ENCODE measurements at regions not wholly inside any gene's neighbourhood (a gene's known extent, or its start where the extent isn't known, plus 50 kb on each side); places are given as distances from the start of the nearest gene placed in this dataset.
A peak's percentile ranks its signal among the peaks of the same experiment; 100 is the strongest.

GRCh38 chr18:49731860-49732311, 81.4 kb downstream of the ACAA2 start:
- Mint-ChIP-seq H3K9me3 (no peaks in the 10 kb centered on the region), H3K27ac (no peak overlapping the region), H3K4me3 (no peak overlapping the region), H3K27me3 (ENCODE audit: insufficient read depth) (peaks cover 22% of the 10 kb centered on the region), H3K4me1 (ENCODE audit: low read depth) (peaks cover 23% of the 10 kb centered on the region), H3K36me3 (ENCODE audit: low read depth) (no peaks in the 10 kb centered on the region)
- TF ChIP-seq CTCF (IDR thresholded peaks at IDR 0.05): no peak
- no peak for DNase-seq

GRCh38 chr18:49731421-49731841, 81.9 kb downstream of the ACAA2 start:
- peaks cover 27% of the 10 kb centered on the region for H3K4me1 Mint-ChIP-seq (ENCODE audit: low read depth)
- H3K27ac Mint-ChIP-seq: no peak overlapping the region
- DNase-seq: no peak
- no peaks in the 10 kb centered on the region for H3K36me3 Mint-ChIP-seq (ENCODE audit: low read depth)
- H3K4me3 Mint-ChIP-seq: no peak overlapping the region
- no peak for TF ChIP-seq CTCF (IDR thresholded peaks at IDR 0.05)
- peaks cover 22% of the 10 kb centered on the region for H3K27me3 Mint-ChIP-seq (ENCODE audit: insufficient read depth)
- H3K9me3 Mint-ChIP-seq: no peaks in the 10 kb centered on the region

- Mint-ChIP-seq H3K27me3 (ENCODE audit: insufficient read depth) (peaks cover 22% of the 10 kb centered on the region), H3K36me3 (ENCODE audit: low read depth) (no peaks in the 10 kb centered on the region), H3K4me3 (no peak overlapping the region), H3K4me1 (ENCODE audit: low read depth) (peaks cover 32% of the 10 kb centered on the region), H3K27ac (no peak overlapping the region), H3K9me3 (no peaks in the 10 kb centered on the region)
- DNase-seq: no peak
- no peak for TF ChIP-seq CTCF (IDR thresholded peaks at IDR 0.05)
Observed at GRCh38 chr18:49730951-49731391, 82.4 kb downstream of the ACAA2 start.

GRCh38 chr18:49728542-49728941, 84.8 kb downstream of the ACAA2 start:
- H3K27ac Mint-ChIP-seq: no peak overlapping the region
- peak; percentile 85 for TF ChIP-seq CTCF (IDR thresholded peaks at IDR 0.05)
- H3K4me1 Mint-ChIP-seq (ENCODE audit: low read depth): peaks cover 40% of the 10 kb centered on the region
- H3K9me3 Mint-ChIP-seq: no peaks in the 10 kb centered on the region
- peak; percentile 32 for DNase-seq
- H3K4me3 Mint-ChIP-seq: no peak overlapping the region
- no peaks in the 10 kb centered on the region for H3K36me3 Mint-ChIP-seq (ENCODE audit: low read depth)
- H3K27me3 Mint-ChIP-seq (ENCODE audit: insufficient read depth): peaks cover 15% of the 10 kb centered on the region

- Mint-ChIP-seq H3K9me3 (no peaks in the 10 kb centered on the region), H3K27ac (no peak overlapping the region), H3K36me3 (ENCODE audit: low read depth) (no peaks in the 10 kb centered on the region), H3K4me3 (no peak overlapping the region), H3K4me1 (ENCODE audit: low read depth) (peaks cover 36% of the 10 kb centered on the region), H3K27me3 (ENCODE audit: insufficient read depth) (peaks cover 13% of the 10 kb centered on the region)
- no peak for TF ChIP-seq CTCF (IDR thresholded peaks at IDR 0.05)
- DNase-seq: no peak
Observed at GRCh38 chr18:49727816-49728215, 85.5 kb downstream of the ACAA2 start.

- DNase-seq: no peak
- Mint-ChIP-seq H3K27me3 (ENCODE audit: insufficient read depth) (peaks cover 6% of the 10 kb centered on the region; the same call in 1 of the 2 replicates), H3K9me3 (no peaks in the 10 kb centered on the region), H3K27ac (peak overlapping the region; percentile 96), H3K4me1 (ENCODE audit: low read depth) (peaks cover 34% of the 10 kb centered on the region), H3K36me3 (ENCODE audit: low read depth) (no peaks in the 10 kb centered on the region), H3K4me3 (peak overlapping the region; percentile 71)
- TF ChIP-seq CTCF (IDR thresholded peaks at IDR 0.05): no peak
Observed at GRCh38 chr18:49726675-49726963, 86.7 kb downstream of the ACAA2 start.

Data from HFFc6 (cell line).